HG02981 (cell line): ENCODE measurements at regions not wholly inside any gene's neighbourhood (a gene's known extent, or its start where the extent isn't known, plus 50 kb on each side); places are given as distances from the start of the nearest gene placed in this dataset.
"Not testable (repeated sequence)": the region's sequence is repeated elsewhere in the genome, so short reads cannot be mapped to it uniquely, and the experiment has no call there.

Experiments
- ATAC-seq: cut with Tn5 transposase; IDR thresholded peaks from one replicate; pipeline ENCODE4 v1.9.1; 2021; ENCODE audit warnings: mild to moderate bottlenecking, moderate library complexity; ENCODE audit not compliant: unreplicated experiment

DNA sequence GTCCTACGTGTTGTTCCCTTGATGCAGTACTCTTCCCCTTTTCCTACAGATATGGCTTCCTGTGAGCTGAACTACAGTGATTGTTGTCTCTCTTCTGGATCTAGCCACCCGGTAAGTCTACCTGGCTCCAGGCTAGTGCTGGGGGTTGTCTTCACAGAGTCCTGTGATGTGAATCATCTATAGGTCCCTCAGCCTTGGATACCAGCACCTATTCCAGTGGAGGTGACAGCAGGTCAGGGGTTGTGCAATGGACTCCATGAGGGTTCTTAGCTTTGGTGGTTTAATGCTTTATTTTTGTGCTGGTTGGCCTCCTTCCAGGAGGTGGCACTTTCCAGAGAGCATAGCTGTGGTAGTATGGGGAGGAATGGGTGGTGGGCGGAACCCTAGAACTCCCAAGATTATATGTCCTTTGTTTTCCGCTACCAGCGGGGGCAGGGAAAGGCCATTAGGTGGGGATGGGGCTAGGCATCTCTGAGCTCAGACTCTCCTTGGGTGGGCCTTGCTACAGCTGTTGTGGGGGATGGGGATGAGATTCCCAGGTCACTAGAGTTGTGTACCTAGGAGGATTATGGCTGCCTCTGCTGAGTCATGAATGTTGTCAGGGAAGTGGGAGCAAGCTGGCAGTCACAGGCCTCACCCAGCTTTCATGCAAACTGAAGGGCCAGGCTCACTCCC is 121.4 kb upstream of the ANKRD50 start:
- ATAC-seq = no peak

DNA sequence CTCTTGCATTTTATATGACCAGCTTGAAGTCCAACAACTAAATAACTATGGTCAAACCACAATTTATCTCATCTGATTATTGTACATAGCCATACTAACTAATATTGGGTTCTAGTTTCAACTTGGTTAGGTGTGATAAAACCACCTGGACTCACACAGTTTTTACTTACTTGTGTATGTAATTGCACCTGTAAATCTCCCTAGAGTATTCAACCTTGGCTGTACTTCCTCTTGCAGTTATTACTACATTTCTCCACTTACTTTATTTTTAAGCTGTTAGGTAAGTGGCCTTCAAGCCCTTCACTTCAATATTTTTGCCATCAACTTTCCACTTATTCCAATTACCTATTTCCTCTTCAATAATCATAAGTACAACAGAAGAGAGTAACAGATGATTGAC is 115.8 kb upstream of the ANKRD50 start:
- no peak for ATAC-seq

DNA sequence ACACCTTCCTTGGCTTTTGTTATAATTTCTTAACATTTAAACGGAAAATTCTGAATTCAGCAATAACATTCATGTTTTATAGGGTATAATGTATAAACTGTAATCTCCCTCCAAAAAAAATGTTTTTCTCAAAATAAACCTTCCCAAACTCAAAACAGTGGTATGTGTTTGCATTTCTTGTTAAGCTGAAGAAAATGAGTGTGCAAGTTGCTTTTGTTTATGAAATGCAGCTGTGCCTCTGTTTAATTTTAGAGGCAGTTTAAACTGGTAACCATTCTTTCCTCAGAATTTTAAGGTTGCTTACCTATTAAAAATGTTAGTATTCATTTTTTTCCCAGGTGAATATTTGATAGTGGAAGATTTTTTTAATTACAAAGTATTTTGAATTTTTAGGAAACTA is 105.0 kb upstream of the ANKRD50 start:
- ATAC-seq = no peak

DNA sequence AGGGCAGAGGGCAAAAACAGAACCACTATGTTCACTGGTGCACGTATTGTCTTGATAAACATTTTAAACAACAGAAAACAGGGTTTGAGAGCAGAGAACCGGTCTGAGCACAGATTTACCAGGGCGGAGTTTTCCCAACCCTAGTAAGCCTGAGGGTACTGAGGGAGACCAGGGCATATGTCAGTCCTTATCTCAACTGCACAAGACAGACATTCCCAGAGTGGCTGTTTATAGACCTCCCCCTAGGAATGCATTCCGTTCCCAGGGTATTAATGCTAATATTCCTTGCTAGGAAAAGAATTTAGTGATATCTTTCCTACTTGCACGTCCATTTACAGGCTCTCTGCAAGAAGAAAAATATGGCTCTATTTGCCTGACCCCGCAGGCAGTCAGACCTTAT is 99.7 kb upstream of the ANKRD50 start:
- not testable (repeated sequence) for ATAC-seq

DNA sequence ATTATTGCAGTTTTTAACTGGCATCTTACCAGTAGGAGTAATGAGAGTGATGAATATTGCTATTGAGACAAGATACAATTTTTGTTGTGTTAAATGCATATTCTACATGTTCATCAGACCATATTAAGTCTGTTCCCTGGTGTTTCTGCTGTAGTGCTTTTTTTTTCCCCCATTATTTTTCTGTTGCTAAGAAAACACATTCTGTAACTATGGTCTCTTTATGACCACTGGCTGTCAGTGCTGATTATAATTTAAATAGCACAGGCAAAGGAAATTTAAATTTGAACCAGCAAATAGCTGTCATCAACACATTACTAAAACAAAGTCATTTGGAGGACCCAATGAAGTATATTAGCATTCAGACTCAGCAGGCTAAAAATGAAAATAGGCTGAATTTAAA is 98.3 kb upstream of the ANKRD50 start:
- ATAC-seq = no peak

DNA sequence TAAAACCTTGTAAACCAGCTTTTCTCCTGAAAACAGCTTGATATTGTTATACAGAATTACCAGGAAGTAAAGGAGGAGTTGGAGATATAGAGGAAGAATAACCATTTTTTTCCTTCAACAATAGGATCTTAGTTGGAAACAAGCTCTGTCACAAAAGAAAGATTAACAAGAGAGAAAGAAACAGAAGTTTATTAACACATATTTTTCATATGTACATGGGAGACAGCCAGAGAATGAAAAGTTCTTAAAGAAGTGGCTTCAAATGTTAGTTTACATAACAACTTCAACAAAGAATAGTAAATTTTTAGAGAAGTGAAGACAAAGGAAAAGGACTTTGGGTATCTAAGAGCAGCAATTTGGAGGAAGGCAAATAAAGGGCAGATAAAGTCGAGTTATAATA is 94.9 kb upstream of the ANKRD50 start:
- no peak for ATAC-seq

DNA sequence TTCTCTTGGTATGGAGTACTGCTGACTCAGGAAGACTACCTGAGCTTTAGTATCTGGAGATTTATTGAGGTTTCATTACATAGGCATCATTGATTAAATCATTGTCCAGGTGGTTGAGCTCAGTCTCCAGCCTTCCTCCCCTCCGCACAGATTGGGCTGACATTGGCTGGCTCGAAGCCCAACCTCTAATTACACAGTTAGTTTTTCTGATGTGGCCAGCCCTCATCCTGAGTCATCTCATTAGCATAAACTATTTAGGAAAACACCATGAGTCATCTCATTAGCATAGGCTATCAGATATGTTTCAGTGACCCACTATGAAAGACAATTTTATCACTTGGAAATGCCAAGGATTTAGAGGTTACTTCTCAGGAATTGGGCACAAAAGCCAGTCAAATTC is 93.9 kb upstream of the ANKRD50 start:
- ATAC-seq = no peak

DNA sequence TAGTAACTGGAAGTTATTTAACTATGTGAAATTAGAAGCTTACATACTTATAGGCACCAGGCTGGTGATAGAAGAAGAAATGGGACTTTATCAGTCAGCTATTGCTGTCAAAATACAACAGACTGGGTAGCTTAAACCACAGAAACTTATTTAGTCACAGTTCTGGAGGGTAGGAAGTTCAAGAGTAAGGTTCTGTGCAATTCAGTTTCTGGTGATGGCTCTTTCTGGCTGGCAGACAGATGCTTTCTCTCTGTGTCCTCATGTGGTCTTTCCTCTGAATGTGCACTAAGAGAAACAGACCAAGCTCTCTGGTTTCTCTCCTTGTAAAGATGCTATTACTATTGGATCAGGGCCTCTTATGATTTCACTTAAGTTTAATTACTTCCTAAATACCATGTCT is 92.1 kb upstream of the ANKRD50 start:
- ATAC-seq = peak; percentile 94

DNA sequence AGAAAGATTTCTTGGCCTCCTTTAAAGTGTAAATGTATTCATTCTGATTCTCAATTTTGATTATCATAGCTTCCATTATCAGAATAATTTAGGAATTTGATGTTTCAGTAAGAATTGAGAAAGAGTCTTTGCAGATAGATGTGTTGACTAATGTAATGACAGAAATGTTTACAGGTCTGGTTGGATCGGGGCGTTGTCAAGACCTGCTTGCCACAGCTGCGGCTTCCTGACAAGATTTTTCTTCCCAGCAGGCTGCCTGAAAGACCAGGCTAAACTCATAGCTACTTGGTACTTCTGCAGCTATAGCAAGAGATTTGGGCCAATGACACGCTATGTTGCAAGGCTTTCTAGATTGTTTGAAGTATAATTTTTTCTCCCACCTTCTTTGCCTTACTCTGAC is 91.5 kb upstream of the ANKRD50 start:
- ATAC-seq = no peak

DNA sequence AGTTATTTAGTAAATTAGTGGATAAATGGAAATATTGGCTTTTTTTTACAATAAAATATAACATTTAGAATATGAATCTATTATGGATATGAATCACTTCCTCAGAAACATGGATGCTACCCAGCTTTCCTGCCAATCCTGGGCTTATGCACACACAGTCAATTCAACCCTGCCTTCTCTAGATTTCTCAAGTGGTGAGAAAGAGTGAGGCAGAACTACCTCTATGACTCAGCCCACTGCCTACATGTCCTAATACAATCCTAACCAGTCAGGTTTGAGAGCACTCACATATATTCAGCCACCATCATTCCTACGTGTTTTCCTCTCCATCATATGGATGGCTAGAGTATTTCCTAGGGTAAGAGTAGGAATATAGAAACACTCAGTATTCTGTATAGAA is 91.1 kb upstream of the ANKRD50 start:
- peak; percentile 59 for ATAC-seq

DNA sequence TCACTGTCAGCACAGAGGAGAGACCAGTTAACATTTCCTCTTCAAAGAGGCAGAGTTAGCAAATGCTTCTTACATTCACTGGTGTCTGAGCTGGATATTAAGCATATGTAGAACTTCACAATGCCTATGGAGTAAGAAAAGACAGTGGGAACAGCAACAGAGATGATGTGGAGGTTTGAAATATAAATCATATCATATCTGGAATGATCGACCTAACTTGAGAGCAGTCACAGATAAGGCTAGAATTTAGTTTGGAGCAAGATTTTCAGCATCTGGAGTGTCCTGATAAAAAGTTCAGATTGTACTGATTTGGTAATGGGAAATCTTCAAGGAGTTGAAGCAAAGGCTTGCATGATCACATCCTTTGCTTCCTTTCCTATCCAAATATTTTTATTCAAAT is 90.5 kb upstream of the ANKRD50 start:
- ATAC-seq = no peak

DNA sequence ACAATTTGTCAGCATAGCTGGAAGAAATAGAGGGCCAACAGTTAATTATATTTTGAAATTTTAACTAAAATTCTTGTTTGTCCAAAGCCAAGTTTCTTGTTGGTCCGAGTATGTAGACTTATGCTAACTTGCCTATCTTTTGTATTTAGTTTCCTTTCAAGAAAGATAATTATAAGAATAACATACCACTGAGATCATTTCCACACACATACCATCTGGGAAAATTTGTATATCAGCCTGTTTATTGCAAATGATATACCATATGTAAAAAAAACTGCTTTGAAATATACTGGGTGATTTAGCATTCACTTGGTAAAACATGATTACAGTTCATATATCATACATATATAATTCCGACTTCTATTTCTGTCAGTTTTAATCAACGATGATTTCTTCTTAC is 84.7 kb upstream of the ANKRD50 start:
- no peak for ATAC-seq

DNA sequence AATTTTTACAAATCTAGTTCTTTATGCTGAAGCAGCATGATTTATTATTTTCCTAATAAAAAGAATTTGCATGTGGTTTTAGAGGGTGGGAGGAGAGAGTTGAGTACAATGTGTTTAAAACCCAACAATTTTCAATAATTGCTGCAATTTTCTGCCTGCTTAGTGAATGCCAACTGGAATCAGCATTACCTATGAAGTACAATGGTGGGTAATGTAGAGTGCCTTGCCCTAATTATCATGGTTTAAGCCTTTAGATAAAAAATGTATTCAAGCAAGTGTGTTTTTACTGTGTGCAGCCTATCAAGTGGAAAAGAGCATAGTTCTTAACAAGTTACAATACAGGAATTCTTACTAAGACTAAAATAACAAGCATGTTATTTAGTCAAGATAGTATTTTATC is 77.9 kb upstream of the ANKRD50 start:
- no peak for ATAC-seq

DNA sequence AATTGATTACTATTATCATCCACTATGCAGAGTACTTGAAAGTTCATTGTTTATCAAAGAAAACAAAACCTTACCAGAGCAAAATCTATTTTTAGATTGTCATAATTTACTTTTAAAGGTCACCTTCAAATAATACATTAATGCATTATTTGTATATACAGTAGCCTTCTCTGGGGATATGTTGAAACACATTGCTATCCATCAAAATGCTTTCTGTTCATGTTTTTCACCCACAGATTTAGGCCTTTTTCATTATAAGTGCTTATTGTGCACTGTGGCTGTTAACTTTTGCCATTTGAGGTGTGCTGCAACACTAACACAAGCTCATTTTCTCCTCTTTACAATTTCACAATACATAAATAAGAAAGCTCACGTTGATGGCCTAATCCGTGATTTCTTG is 74.1 kb upstream of the ANKRD50 start:
- ATAC-seq = no peak

DNA sequence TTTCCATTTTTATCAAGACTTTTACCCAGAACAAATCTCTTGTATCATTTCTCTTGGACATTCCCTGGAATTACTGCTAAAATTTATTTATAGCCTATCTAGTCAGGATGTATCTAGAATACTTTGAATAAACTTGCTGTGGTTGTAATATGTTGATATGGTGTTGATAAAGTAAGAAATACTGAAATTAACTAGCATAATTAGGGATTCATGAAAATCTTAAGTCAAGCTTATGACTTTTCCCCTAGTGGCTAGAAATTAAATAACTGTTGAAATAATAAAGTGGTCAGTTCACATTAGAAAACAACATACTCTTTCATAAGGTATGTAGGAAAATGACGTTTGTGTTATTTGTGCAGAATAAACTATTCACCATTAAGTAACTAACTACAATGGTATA is 73.1 kb upstream of the ANKRD50 start:
- no peak for ATAC-seq

DNA sequence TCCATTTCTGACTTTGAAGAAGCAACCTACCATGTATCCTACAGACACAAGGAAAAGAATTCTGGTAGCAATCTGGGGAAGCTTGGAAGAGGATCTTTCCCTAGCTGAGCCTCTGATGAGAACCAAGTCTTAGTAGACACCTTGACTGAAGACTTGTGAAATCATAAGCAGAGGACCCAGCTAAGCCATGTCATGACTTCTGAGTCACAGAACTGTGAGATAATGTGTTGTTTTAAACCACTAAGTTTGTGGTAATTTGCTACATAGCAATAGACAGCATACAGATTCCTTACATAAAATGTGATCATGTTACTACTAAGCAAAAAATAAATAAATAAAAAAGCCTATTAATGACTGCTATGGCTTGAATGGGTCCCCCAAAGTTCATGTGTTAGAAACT is 71.3 kb upstream of the ANKRD50 start:
- ATAC-seq = no peak

DNA sequence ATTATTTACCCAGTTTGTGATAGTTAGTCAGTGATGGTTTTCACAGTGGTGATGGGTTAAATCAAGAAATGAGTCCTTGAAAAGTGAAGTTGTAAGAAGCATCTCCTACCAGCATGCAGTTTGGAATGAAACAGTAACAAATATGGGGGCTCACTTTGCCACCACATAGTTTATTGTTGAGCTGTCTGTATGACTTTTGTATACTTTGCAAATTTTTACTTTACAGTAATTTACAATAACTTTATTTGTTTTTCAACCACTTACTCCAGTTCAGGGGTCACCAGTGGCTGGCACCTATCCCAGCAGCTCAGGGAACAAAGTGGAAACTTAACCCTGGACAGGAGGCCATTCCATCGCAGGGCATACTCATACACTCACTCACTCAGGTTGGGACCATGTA is 64.5 kb upstream of the ANKRD50 start:
- no peak for ATAC-seq

DNA sequence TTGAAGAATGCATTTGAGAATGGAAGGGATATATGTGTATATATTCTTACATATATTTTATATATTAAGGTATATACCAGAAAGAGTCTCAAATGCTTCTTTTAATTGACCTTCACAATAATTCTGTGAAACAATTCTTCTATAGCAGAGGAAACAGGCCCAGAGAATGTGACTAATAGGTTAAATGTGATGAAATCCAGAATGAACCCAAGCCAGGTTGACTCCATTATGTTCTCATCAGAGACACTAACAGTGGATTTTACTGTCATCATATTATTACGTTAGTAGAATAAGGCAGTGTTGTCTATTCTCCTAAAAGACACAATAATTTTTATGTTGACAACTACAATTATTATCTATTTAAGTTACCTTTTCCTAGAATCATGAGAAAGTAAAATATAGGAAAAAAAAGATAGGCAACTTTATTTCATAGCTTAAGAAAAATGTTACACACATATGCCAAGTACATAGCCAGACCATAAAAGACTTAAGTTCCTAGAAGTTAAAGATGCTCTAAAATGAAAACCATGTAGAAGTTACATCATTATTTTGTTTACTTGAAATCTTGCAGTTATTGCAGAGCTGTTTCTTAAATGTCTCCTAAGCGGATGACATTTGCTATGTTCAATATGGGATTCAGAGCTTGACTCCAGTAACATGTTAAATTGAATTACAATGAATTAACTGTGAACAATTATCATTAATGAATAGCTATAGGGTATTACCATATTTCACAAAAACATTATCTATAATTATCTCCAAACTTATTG is 56.2 kb upstream of the ANKRD50 start:
- no peak for ATAC-seq

DNA sequence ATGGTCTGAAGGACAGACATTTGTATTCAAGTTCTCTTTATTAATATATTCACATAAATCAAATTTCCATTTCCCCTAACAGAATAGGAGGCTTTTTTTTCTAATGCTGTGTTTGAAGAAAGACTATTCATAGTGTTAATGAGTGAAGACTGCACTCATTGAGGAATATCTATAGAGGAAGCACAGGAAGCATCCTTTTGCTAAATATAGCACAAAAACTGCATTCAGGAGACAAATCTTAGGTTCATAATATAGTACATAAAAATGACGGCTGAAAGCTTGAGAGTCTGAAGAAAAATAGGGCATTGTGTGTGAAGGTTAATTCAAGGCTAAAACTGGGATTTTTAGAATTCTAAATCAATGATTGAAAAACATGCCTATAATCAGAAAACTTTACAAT is 50.4 kb upstream of the ANKRD50 start:
- no peak for ATAC-seq
